Transverse colon (tissue), 3 donors: ENCODE measurements at regions not wholly inside any gene's neighbourhood (a gene's known extent, or its start where the extent isn't known, plus 50 kb on each side); places are given as distances from the start of the nearest gene placed in this dataset.

Source experiments
- CTCF ChIP-seq, 5 experiments: fragments of 200-600 bp in 3 of 5; fragments of 450-650 bp in 2 of 5; sonication (generic) in 3 of 5; IDR thresholded peaks; 1 replicate in 2 of 5; 2 replicates in 3 of 5; pipeline ENCODE4 v1.5.1; 2016 to 2017; ENCODE audit warnings: antibody characterized with exemption in 5 of 5, inconsistent platforms in 3 of 5, mild to moderate bottlenecking in 2 of 5, moderate library complexity in 1 of 5
- POLR2A ChIP-seq: fragments of 450-650 bp; IDR thresholded peaks from one replicate; pipeline ENCODE4 v1.6.1; 2016; ENCODE audit warnings: antibody characterized with exemption, mild to moderate bottlenecking, moderate library complexity

- TF ChIP-seq CTCF (IDR thresholded peaks at IDR 0.05) (no peak), POLR2A (no peak)
Measured at GRCh38 chr2:147006736-147007141, 838.1 kb upstream of the ACVR2A start.
